ENCODE measurements at regions not wholly inside any gene's neighbourhood (a gene's known extent, or its start where the extent isn't known, plus 50 kb on each side); places are given as distances from the start of the nearest gene placed in this dataset.

DNA sequence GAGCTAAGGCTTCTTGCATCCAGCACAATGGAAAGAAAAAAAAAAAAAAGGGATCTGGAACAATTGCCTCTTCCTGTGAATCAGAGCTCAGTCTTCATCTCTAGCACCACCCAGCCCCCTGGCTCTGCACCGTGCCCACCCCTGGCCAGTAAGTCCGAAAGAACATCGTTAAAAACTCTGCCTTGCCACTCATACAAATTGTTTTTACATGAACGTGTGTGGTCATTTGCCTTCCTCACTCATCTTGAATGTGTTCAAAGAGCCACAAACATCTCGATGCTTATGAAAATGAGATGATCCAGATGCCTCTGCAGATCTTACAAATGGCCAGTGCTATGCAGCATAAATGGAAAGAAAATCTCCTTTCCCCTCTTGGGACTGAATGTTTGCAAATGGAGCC, 400.0 kb upstream of the PPP2R3A start:
- Histone ChIP-seq H3K36me3 (ENCODE audit: control insufficient read depth, insufficient read depth, low read length) (no peaks in the 10 kb centered on the region), H3K4me1 (no peaks in the 10 kb centered on the region), H3K9me3 (no peaks in the 10 kb centered on the region), H3K4me3 (ENCODE audit: low read depth, low read length) (no peak overlapping the region), H3K27me3 (replicated peaks; ENCODE audit: control insufficient read depth, insufficient read depth, low read length) (no peaks in the 10 kb centered on the region; the same call in 1 of the 2 replicates)
- no peak for DNase-seq
- BruUV-seq (replicated peaks), result no TSS peak
- Mint-ChIP-seq H3K9me3 (ENCODE audit: unreplicated experiment) (no peaks in the 10 kb centered on the region), H3K4me1 (ENCODE audit: low read depth, unreplicated experiment) (no peaks in the 10 kb centered on the region), H3K27ac (ENCODE audit: unreplicated experiment) (no peak overlapping the region), H3K36me3 (ENCODE audit: insufficient read depth, unreplicated experiment) (no peaks in the 10 kb centered on the region), H3K4me3 (ENCODE audit: unreplicated experiment) (no peak overlapping the region), H3K27me3 (ENCODE audit: insufficient read depth, unreplicated experiment) (peaks cover 34% of the 10 kb centered on the region)
- ChIA-PET CTCF (no interaction called here), POLR2A (no interaction called here)
- intact Hi-C loops (cut with micrococcal nuclease; ENCODE audit: unreplicated experiment), result no loop called here
- TF ChIP-seq, protein P1, sequence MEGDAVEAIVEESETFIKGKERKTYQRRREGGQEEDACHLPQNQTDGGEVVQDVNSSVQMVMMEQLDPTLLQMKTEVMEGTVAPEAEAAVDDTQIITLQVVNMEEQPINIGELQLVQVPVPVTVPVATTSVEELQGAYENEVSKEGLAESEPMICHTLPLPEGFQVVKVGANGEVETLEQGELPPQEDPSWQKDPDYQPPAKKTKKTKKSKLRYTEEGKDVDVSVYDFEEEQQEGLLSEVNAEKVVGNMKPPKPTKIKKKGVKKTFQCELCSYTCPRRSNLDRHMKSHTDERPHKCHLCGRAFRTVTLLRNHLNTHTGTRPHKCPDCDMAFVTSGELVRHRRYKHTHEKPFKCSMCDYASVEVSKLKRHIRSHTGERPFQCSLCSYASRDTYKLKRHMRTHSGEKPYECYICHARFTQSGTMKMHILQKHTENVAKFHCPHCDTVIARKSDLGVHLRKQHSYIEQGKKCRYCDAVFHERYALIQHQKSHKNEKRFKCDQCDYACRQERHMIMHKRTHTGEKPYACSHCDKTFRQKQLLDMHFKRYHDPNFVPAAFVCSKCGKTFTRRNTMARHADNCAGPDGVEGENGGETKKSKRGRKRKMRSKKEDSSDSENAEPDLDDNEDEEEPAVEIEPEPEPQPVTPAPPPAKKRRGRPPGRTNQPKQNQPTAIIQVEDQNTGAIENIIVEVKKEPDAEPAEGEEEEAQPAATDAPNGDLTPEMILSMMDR (IDR thresholded peaks at IDR 0.05; ENCODE audit: insufficient read depth in 1 of 2, low read depth in 1 of 2, low read length in 1 of 2, severe bottlenecking in 1 of 2, unreplicated experiment in 1 of 2), result no peak

DNA sequence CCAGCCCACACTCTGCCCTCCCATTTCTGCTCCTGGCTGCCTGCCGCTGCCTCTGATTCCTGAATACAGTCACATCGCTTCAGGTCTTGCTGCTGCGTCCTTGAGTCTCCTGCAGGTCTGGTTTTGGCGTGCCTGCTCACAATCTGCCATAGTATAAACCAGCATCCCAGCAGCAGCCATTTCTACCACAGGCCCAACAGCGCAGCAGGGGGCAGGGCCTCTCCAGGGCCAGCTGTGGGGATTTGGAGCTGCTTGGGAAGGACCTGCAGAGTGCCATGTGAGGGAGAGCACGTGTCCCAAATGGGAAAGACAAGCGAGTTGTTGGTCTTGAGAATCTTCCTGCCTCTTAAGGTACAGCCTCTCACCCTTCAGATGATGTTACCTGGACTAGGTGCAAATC, 398.3 kb upstream of the PPP2R3A start:
- POLR2A ChIA-PET, result no interaction called here
- no peaks in the 10 kb centered on the region for H3K4me1 Mint-ChIP-seq (ENCODE audit: low read depth, unreplicated experiment)
- no peaks in the 10 kb centered on the region for H3K9me3 Mint-ChIP-seq (ENCODE audit: unreplicated experiment)
- intact Hi-C loops (cut with micrococcal nuclease; ENCODE audit: unreplicated experiment), result no loop called here
- H3K27ac Mint-ChIP-seq (ENCODE audit: unreplicated experiment), result no peak overlapping the region
- peaks cover 39% of the 10 kb centered on the region for H3K27me3 Mint-ChIP-seq (ENCODE audit: insufficient read depth, unreplicated experiment)
- H3K36me3 ChIP-seq (ENCODE audit: control insufficient read depth, insufficient read depth, low read length), result no peaks in the 10 kb centered on the region
- no peaks in the 10 kb centered on the region for H3K9me3 ChIP-seq
- H3K36me3 Mint-ChIP-seq (ENCODE audit: insufficient read depth, unreplicated experiment), result no peaks in the 10 kb centered on the region
- H3K4me1 ChIP-seq, result no peaks in the 10 kb centered on the region
- no TSS peak for BruUV-seq (replicated peaks)
- no peak overlapping the region for H3K4me3 Mint-ChIP-seq (ENCODE audit: unreplicated experiment)
- no peak overlapping the region for H3K4me3 ChIP-seq (ENCODE audit: low read depth, low read length)
- no peak for DNase-seq
- CTCF ChIA-PET, result no interaction called here
- H3K27me3 ChIP-seq (replicated peaks; ENCODE audit: control insufficient read depth, insufficient read depth, low read length), result no peaks in the 10 kb centered on the region; the same call in 1 of the 2 replicates
- TF ChIP-seq, protein P1 (IDR thresholded peaks at IDR 0.05; ENCODE audit: insufficient read depth in 1 of 2, low read depth in 1 of 2, low read length in 1 of 2, severe bottlenecking in 1 of 2, unreplicated experiment in 1 of 2), result no peak

DNA sequence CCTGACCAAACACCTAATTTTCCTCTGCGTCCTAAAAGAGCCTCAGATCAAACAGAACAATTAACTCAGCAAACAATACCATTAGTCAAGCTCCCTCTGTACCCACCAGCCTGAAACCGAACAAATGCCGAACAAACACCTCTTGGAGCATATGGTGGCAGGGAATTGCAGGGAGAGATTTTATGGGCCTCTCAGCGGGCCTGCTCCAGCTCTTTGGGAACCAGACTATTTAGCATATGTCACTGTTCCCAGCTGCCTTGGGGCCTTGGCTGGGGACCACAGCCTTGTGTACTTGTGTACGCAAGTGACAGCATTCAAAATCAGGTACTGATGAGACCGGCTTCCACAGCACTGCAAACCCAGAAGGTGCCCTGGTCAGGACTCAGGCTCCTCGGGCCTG, 388.8 kb upstream of the PPP2R3A start:
- H3K9me3 ChIP-seq, result no peaks in the 10 kb centered on the region
- Mint-ChIP-seq H3K27ac (ENCODE audit: unreplicated experiment) (no peak overlapping the region), H3K9me3 (ENCODE audit: unreplicated experiment) (no peaks in the 10 kb centered on the region), H3K4me3 (ENCODE audit: unreplicated experiment) (no peak overlapping the region), H3K36me3 (ENCODE audit: insufficient read depth, unreplicated experiment) (no peaks in the 10 kb centered on the region), H3K27me3 (ENCODE audit: insufficient read depth, unreplicated experiment) (peaks cover 2% of the 10 kb centered on the region), H3K4me1 (ENCODE audit: low read depth, unreplicated experiment) (no peaks in the 10 kb centered on the region)
- intact Hi-C loops (cut with micrococcal nuclease; ENCODE audit: unreplicated experiment), result no loop called here
- ChIA-PET CTCF (interaction anchor here (0.5 kb wide), 1 partner anchor 276 kb away, joined by 3 read pairs; no protein-coding TSS in a partner anchor), POLR2A (no interaction called here)
- no TSS peak for BruUV-seq (replicated peaks)
- TF ChIP-seq, protein P1 (IDR thresholded peaks at IDR 0.05; ENCODE audit: insufficient read depth in 1 of 2, low read depth in 1 of 2, low read length in 1 of 2, severe bottlenecking in 1 of 2, unreplicated experiment in 1 of 2), result no peak
- no peaks in the 10 kb centered on the region for H3K36me3 ChIP-seq (ENCODE audit: control insufficient read depth, insufficient read depth, low read length)
- no peaks in the 10 kb centered on the region; the same call in 1 of the 2 replicates for H3K27me3 ChIP-seq (replicated peaks; ENCODE audit: control insufficient read depth, insufficient read depth, low read length)
- H3K4me3 ChIP-seq (ENCODE audit: low read depth, low read length), result no peak overlapping the region
- no peaks in the 10 kb centered on the region for H3K4me1 ChIP-seq
- DNase-seq, result no peak

All from Caco-2 (cell line).